ENCODE measurements at regions not wholly inside any gene's neighbourhood (a gene's known extent, or its start where the extent isn't known, plus 50 kb on each side); places are given as distances from the start of the nearest gene placed in this dataset.

- Histone ChIP-seq H3K36me3 (replicated peaks in 1 of 2; ENCODE audit: control insufficient read depth in 1 of 2, insufficient read depth in 2 of 2, low read length in 2 of 2) (no peaks in the 10 kb centered on the region), H3K79me2 (ENCODE audit: insufficient read depth, low read length) (no peaks in the 10 kb centered on the region), H3K4me2 (ENCODE audit: low read depth, low read length) (no peak overlapping the region), H3K9ac (ENCODE audit: insufficient read depth, low read depth, low read length) (no peak overlapping the region), H2AFZ (ENCODE audit: low read length) (no peak overlapping the region), H3K27ac (ENCODE audit: extremely low read length, insufficient read depth, low read length) (no peak overlapping the region), H3K9me3 (ENCODE audit: low read length) (no peaks in the 10 kb centered on the region), H3K4me1 (ENCODE audit: insufficient read depth, low read length) (peaks cover 31% of the 10 kb centered on the region), H3K27me3 (ENCODE audit: control insufficient read depth in 1 of 2, insufficient read depth in 2 of 2, low read length in 2 of 2) (no peaks in the 10 kb centered on the region), H4K20me1 (ENCODE audit: insufficient read depth, low read length) (no peaks in the 10 kb centered on the region), H3K4me3 (replicated peaks in 1 of 3; ENCODE audit: insufficient read depth in 1 of 3, low read depth in 2 of 3, low read length in 3 of 3) (no peak overlapping the region)
- intact Hi-C loops (cut with micrococcal nuclease; ENCODE audit: unreplicated experiment): no loop called here
- POLR2A ChIA-PET: no interaction called here
- no peak for TF ChIP-seq SNRNP70 (IDR thresholded peaks at IDR 0.05; ENCODE audit: low read depth, low read length)
- no peak for TF ChIP-seq ZNF770 (CRISPR knock-in tag; IDR thresholded peaks at IDR 0.05)
- TF ChIP-seq SALL1 (CRISPR knock-in tag; IDR thresholded peaks at IDR 0.05): no peak
- TF ChIP-seq ZMYM3 (CRISPR knock-in tag; IDR thresholded peaks at IDR 0.05): no peak
- no peak for TF ChIP-seq ZNF367 (CRISPR knock-in tag; IDR thresholded peaks at IDR 0.05; ENCODE audit: borderline replicate concordance)
- no peak for TF ChIP-seq ZNF253 (CRISPR knock-in tag; IDR thresholded peaks at IDR 0.05; ENCODE audit: borderline replicate concordance)
- no peak for TF ChIP-seq PCBP2 (optimal IDR thresholded peaks at IDR 0.05; ENCODE audit: low read depth, low read length, poor library complexity, severe bottlenecking)
- TF ChIP-seq ATF6 (CRISPR knock-in tag; conservative IDR thresholded peaks at IDR 0.05): no peak
- no peak for TF ChIP-seq HDAC1 (CRISPR knock-in tag; IDR thresholded peaks at IDR 0.05)
- TF ChIP-seq ZSCAN12 (CRISPR knock-in tag; IDR thresholded peaks at IDR 0.05): no peak
- TF ChIP-seq MLXIP (CRISPR knock-in tag; IDR thresholded peaks at IDR 0.05; ENCODE audit: borderline replicate concordance): no peak
- TF ChIP-seq BCL6 (CRISPR knock-in tag; IDR thresholded peaks at IDR 0.05): no peak
- DNase-seq (ENCODE audit: low spot score): no peak
- no TSS peak for BruUV-seq (replicated peaks)
- 91% methylated on average over 13 of the region's 13 CpGs for WGBS (ENCODE audit: low lambda C conversion rate)
- in situ Hi-C loops (cut with HindIII; ENCODE audit: extremely low pct_ligation_motif_present, low pct_unique_long_range_greater_than_20kb): no loop called here
- CTCF ChIA-PET (ENCODE audit: low intra/inter-chr PET ratio, low total read pairs): no interaction called here
- FAIRE-seq: no peak
- ATAC-seq: no peak
Observed at GRCh38 chr5:135218790-135219568, 180.1 kb downstream of the MACROH2A1 start.

Data from HepG2 (cell line).